ENCODE measurements at regions not wholly inside any gene's neighbourhood (a gene's known extent, or its start where the extent isn't known, plus 50 kb on each side); places are given as distances from the start of the nearest gene placed in this dataset.

- no peak for TF ChIP-seq MYC (IDR thresholded peaks at IDR 0.05; ENCODE audit: low read depth, low read length)
- TF ChIP-seq MAX (IDR thresholded peaks at IDR 0.05; ENCODE audit: low read depth, low read length), result no peak
- no peak for TF ChIP-seq CTCF (IDR thresholded peaks at IDR 0.05; ENCODE audit: low read depth, low read length)
- TF ChIP-seq POLR2A (IDR thresholded peaks at IDR 0.05; ENCODE audit: extremely low read depth, insufficient read length), result no peak
Measured at GRCh38 chr13:22960827-22961226, 220.0 kb upstream of the SGCG start.
